Astrocyte (in vitro differentiated cells and primary cell): ENCODE measurements at regions not wholly inside any gene's neighbourhood (a gene's known extent, or its start where the extent isn't known, plus 50 kb on each side); places are given as distances from the start of the nearest gene placed in this dataset.

Experiments
- DNase-seq: peaks from one replicate; pipeline ENCODE4 v3.0.0-alpha.2; 2010; ENCODE audit warnings: low read depth
- FAIRE-seq: peaks from 2 replicates; lab custom pipeline; 2011; peaks lifted over from hg19 to GRCh38; lab: Jason Lieb, UNC
- H2AFZ ChIP-seq: 2 replicates; pipeline ENCODE4 v1.6.0; 2012; ENCODE audit warnings: low read depth, low read length, inconsistent platforms
- H3K27ac ChIP-seq: 2 replicates; pipeline ENCODE4 v1.5.1; 2011; ENCODE audit warnings: low read depth, low read length, inconsistent platforms
- H3K27me3 ChIP-seq: 2 replicates; pipeline ENCODE4 v1.6.0; 2011; ENCODE audit warnings: low read length, inconsistent platforms; ENCODE audit not compliant: insufficient read depth
- H3K36me3 ChIP-seq: 2 replicates; pipeline ENCODE4 v1.5.1; 2011; ENCODE audit warnings: low read length, inconsistent platforms; ENCODE audit not compliant: insufficient read depth
- H3K4me1 ChIP-seq: 2 replicates; pipeline ENCODE4 v1.5.1; 2011; ENCODE audit warnings: low read length, inconsistent platforms; ENCODE audit not compliant: insufficient read depth
- H3K4me2 ChIP-seq: 2 replicates; pipeline ENCODE4 v1.6.0; 2012; ENCODE audit warnings: low read length, inconsistent platforms
- H3K4me3 ChIP-seq: 2 replicates; pipeline ENCODE4 v1.5.1; 2011; ENCODE audit warnings: low read depth, mild to moderate bottlenecking, low read length, inconsistent platforms; ENCODE audit not compliant: insufficient read depth
- H3K79me2 ChIP-seq: 2 replicates; pipeline ENCODE4 v1.6.0; 2012; ENCODE audit warnings: mild to moderate bottlenecking, low read length, inconsistent platforms; ENCODE audit not compliant: insufficient read depth
- H3K9ac ChIP-seq: 2 replicates; pipeline ENCODE4 v1.6.0; 2012; ENCODE audit warnings: mild to moderate bottlenecking, low read length, inconsistent platforms
- H3K9me3 ChIP-seq: 2 replicates; pipeline ENCODE4 v1.5.1; 2012; ENCODE audit warnings: low read depth, mild to moderate bottlenecking, low read length, inconsistent platforms; ENCODE audit not compliant: insufficient read depth
- H4K20me1 ChIP-seq: 2 replicates; pipeline ENCODE4 v1.6.0; 2012; ENCODE audit warnings: low read length, inconsistent platforms; ENCODE audit not compliant: insufficient read depth
- H3K27ac Mint-ChIP-seq: one replicate; pipeline ENCODE4 v1.8.0; 2021; ENCODE audit warnings: mild to moderate bottlenecking, mixed read lengths; ENCODE audit not compliant: unreplicated experiment
- H3K27me3 Mint-ChIP-seq: one replicate; pipeline ENCODE4 v1.8.0; 2021; ENCODE audit warnings: low read depth, mixed read lengths; ENCODE audit not compliant: unreplicated experiment
- H3K36me3 Mint-ChIP-seq: one replicate; pipeline ENCODE4 v1.8.0; 2021; ENCODE audit warnings: low read depth, mixed read lengths; ENCODE audit not compliant: unreplicated experiment
- H3K4me1 Mint-ChIP-seq: one replicate; pipeline ENCODE4 v1.8.0; 2021; ENCODE audit warnings: low read depth, mixed read lengths; ENCODE audit not compliant: unreplicated experiment
- H3K4me3 Mint-ChIP-seq: one replicate; pipeline ENCODE4 v1.8.0; 2021; ENCODE audit warnings: mild to moderate bottlenecking, moderate library complexity, mixed read lengths; ENCODE audit not compliant: unreplicated experiment
- H3K9me3 Mint-ChIP-seq: one replicate; pipeline ENCODE4 v1.8.0; 2021; ENCODE audit warnings: mild to moderate bottlenecking, mixed read lengths; ENCODE audit not compliant: unreplicated experiment
- EZH2 ChIP-seq: IDR thresholded peaks from 2 replicates; pipeline ENCODE4 v1.6.1; 2012; ENCODE audit warnings: mild to moderate bottlenecking, low read length, inconsistent platforms; ENCODE audit not compliant: insufficient read depth
- TF ChIP-seq, protein P1 (sequence below): IDR thresholded peaks from 2 replicates; pipeline ENCODE4 v1.5.1; 2011; ENCODE audit warnings: low read depth, mild to moderate bottlenecking, inconsistent platforms, low read length, moderate library complexity; ENCODE audit not compliant: insufficient read depth

DNA sequence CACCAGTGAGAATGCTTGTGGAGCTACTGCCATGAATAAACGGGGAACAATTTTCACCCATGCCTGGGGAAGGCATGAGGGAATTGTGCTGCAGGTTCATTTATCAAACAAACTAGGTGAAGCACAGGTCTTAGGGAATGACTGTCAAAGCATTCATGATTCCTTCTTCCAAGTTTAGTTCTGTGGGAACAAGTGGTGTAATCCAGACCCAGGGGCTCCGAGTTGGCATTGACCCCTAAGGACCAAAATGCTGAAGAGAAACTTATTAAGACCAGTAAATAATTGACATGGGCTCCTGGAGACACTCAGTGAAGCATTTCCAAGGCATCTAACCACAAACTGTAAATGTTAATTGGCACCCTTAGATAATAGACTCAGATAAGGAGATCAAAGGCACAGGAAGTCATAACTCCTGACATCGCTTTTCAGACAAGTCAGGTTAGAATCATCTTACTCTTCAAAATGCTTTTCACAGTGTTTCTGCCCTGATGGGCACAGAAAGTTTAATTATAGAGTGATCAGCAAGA, 96.9 kb downstream of the SPP2 start:
- FAIRE-seq (no peak), DNase-seq (peak; percentile 55)
- no peaks in the 10 kb centered on the region for H3K27me3 Mint-ChIP-seq
- no peak overlapping the region for H3K27ac Mint-ChIP-seq
- Histone ChIP-seq H3K79me2 (no peaks in the 10 kb centered on the region), H3K27me3 (no peaks in the 10 kb centered on the region), H3K4me1 (peaks cover 13% of the 10 kb centered on the region), H3K4me3 (no peak overlapping the region), H3K9me3 (no peaks in the 10 kb centered on the region), H3K36me3 (no peaks in the 10 kb centered on the region), H3K9ac (no peak overlapping the region), H3K27ac (no peak overlapping the region), H2AFZ (no peak overlapping the region), H3K4me2 (no peak overlapping the region), H4K20me1 (no peaks in the 10 kb centered on the region)
- no peak overlapping the region for H3K4me3 Mint-ChIP-seq
- H3K36me3 Mint-ChIP-seq: no peaks in the 10 kb centered on the region
- peaks cover 2% of the 10 kb centered on the region for H3K9me3 Mint-ChIP-seq
- peaks cover 21% of the 10 kb centered on the region for H3K4me1 Mint-ChIP-seq
- TF ChIP-seq EZH2: no peak
- TF ChIP-seq, protein P1, sequence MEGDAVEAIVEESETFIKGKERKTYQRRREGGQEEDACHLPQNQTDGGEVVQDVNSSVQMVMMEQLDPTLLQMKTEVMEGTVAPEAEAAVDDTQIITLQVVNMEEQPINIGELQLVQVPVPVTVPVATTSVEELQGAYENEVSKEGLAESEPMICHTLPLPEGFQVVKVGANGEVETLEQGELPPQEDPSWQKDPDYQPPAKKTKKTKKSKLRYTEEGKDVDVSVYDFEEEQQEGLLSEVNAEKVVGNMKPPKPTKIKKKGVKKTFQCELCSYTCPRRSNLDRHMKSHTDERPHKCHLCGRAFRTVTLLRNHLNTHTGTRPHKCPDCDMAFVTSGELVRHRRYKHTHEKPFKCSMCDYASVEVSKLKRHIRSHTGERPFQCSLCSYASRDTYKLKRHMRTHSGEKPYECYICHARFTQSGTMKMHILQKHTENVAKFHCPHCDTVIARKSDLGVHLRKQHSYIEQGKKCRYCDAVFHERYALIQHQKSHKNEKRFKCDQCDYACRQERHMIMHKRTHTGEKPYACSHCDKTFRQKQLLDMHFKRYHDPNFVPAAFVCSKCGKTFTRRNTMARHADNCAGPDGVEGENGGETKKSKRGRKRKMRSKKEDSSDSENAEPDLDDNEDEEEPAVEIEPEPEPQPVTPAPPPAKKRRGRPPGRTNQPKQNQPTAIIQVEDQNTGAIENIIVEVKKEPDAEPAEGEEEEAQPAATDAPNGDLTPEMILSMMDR: no peak

DNA sequence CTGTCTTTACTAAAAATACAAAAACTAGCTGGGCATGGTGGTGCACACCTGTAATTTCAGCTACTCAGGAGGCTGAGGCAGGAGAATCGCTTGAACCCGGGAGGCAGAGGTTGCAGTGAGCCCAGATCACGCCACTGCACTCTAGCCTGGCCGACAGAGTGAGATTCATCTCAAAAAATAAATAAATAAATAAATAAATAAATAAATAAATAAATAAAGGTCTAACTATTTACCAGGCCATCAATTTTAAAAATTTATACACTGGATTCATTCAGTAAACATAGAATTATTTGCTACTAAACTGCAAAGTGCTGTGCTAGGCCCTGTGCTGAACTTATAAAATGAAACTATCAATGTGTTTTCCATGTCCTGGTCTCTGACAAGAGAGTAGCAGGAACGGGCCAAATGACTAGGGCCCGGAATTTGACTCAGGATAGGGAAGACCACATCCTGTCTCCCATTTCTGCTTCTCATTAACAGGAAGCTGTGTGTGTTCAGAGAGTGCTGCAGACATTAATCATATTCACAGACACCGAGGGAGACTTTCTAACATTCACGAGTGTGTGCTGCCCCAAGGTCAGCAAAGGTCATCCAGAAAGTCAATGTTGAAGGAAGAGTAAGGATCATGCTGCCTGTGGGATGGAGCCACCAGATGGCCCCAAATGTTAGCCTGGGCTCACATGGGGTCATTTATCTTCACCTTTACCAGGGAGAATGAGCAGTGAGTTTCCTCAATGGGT, 95.8 kb downstream of the SPP2 start:
- peak overlapping the region; percentile 22 for H3K4me3 Mint-ChIP-seq
- Histone ChIP-seq H3K36me3 (no peaks in the 10 kb centered on the region), H4K20me1 (no peaks in the 10 kb centered on the region), H2AFZ (peak overlapping the region; percentile 20), H3K9me3 (no peaks in the 10 kb centered on the region), H3K27ac (peak overlapping the region; percentile 28), H3K79me2 (no peaks in the 10 kb centered on the region), H3K4me3 (no peak overlapping the region), H3K27me3 (no peaks in the 10 kb centered on the region), H3K4me2 (peak overlapping the region; percentile 37), H3K9ac (no peak overlapping the region), H3K4me1 (peaks cover 13% of the 10 kb centered on the region)
- H3K27ac Mint-ChIP-seq: peak overlapping the region; percentile 89
- peak; percentile 97 for DNase-seq
- TF ChIP-seq, protein P1: no peak
- no peak for TF ChIP-seq EZH2
- peaks cover 3% of the 10 kb centered on the region for H3K36me3 Mint-ChIP-seq
- FAIRE-seq: peak; percentile 97
- peaks cover 21% of the 10 kb centered on the region for H3K4me1 Mint-ChIP-seq
- no peaks in the 10 kb centered on the region for H3K9me3 Mint-ChIP-seq
- no peaks in the 10 kb centered on the region for H3K27me3 Mint-ChIP-seq

DNA sequence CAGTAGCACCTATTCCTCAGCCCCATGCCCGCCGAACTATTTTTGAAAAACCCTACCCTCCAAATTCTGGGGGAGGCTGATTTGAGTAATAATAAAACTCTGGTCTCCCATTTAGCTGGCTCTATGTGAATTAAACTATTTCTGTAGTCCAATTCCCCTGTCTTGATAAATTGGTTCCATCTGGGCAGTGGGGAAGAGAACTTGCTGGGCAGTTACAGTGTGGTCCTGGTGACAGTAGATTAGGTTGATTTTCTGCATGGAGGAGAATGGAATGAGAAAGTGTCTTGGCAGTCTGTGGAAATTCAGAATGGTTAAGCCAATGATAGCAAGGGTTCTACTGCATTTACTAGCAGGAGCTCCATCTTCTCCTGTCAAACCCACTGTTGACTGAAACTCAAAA, 95.0 kb downstream of the SPP2 start:
- DNase-seq (no peak), FAIRE-seq (no peak)
- TF ChIP-seq, protein P1: no peak
- TF ChIP-seq EZH2: no peak
- no peak overlapping the region for H3K4me3 ChIP-seq
- Mint-ChIP-seq H3K4me3 (no peak overlapping the region), H3K27me3 (no peaks in the 10 kb centered on the region), H3K9me3 (no peaks in the 10 kb centered on the region), H3K36me3 (peaks cover 3% of the 10 kb centered on the region), H3K4me1 (peaks cover 21% of the 10 kb centered on the region), H3K27ac (no peak overlapping the region)
- H4K20me1 ChIP-seq: no peaks in the 10 kb centered on the region
- H2AFZ ChIP-seq: no peak overlapping the region
- no peaks in the 10 kb centered on the region for H3K9me3 ChIP-seq
- no peaks in the 10 kb centered on the region for H3K36me3 ChIP-seq
- no peak overlapping the region for H3K27ac ChIP-seq
- H3K4me1 ChIP-seq: peaks cover 13% of the 10 kb centered on the region
- no peaks in the 10 kb centered on the region for H3K79me2 ChIP-seq
- H3K4me2 ChIP-seq: no peak overlapping the region
- H3K9ac ChIP-seq: no peak overlapping the region
- H3K27me3 ChIP-seq: no peaks in the 10 kb centered on the region
